ENCODE measurements at regions not wholly inside any gene's neighbourhood (a gene's known extent, or its start where the extent isn't known, plus 50 kb on each side); places are given as distances from the start of the nearest gene placed in this dataset.

GRCh38 chr22:47357086-47357485 is 594.6 kb downstream of the TBC1D22A start:
- in situ Hi-C loops (cut with HindIII; ENCODE audit: low pct_unique_long_range_greater_than_20kb, low sequenced_read_pairs): no loop called here
- H3K4me3 ChIP-seq (ENCODE audit: low read depth in 2 of 2, low read length in 2 of 2): no peak overlapping the region

GRCh38 chr22:47356511-47357011 is 594.1 kb downstream of the TBC1D22A start:
- CTCF ChIA-PET: no interaction called here
- Histone ChIP-seq H3K9me3 (ENCODE audit: control insufficient read depth, insufficient read depth, low read depth, low read length) (no peaks in the 10 kb centered on the region), H3K27ac (ENCODE audit: low read length) (no peak overlapping the region), H3K36me3 (ENCODE audit: control insufficient read depth, insufficient read depth, low read length) (no peaks in the 10 kb centered on the region), H3K27me3 (ENCODE audit: control insufficient read depth, insufficient read depth, low read length) (no peaks in the 10 kb centered on the region), H3K4me3 (ENCODE audit: low read depth in 2 of 2, low read length in 2 of 2) (no peak overlapping the region), H3K4me1 (ENCODE audit: control insufficient read depth, insufficient read depth, low read length) (no peaks in the 10 kb centered on the region)
- intact Hi-C loops (cut with micrococcal nuclease; ENCODE audit: unreplicated experiment): no loop called here
- POLR2A ChIA-PET: no interaction called here
- no peak for ATAC-seq
- no peak for DNase-seq (ENCODE audit: low read depth, low spot score)
- BruUV-seq (replicated peaks): no TSS peak
- in situ Hi-C loops (cut with HindIII; ENCODE audit: low pct_unique_long_range_greater_than_20kb, low sequenced_read_pairs): no loop called here
- TF ChIP-seq POLR2AphosphoS5 (IDR thresholded peaks at IDR 0.05; ENCODE audit: low read depth, low read length): no peak
- TF ChIP-seq, protein P1, sequence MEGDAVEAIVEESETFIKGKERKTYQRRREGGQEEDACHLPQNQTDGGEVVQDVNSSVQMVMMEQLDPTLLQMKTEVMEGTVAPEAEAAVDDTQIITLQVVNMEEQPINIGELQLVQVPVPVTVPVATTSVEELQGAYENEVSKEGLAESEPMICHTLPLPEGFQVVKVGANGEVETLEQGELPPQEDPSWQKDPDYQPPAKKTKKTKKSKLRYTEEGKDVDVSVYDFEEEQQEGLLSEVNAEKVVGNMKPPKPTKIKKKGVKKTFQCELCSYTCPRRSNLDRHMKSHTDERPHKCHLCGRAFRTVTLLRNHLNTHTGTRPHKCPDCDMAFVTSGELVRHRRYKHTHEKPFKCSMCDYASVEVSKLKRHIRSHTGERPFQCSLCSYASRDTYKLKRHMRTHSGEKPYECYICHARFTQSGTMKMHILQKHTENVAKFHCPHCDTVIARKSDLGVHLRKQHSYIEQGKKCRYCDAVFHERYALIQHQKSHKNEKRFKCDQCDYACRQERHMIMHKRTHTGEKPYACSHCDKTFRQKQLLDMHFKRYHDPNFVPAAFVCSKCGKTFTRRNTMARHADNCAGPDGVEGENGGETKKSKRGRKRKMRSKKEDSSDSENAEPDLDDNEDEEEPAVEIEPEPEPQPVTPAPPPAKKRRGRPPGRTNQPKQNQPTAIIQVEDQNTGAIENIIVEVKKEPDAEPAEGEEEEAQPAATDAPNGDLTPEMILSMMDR (IDR thresholded peaks at IDR 0.05): no peak
- TF ChIP-seq, protein P2, sequence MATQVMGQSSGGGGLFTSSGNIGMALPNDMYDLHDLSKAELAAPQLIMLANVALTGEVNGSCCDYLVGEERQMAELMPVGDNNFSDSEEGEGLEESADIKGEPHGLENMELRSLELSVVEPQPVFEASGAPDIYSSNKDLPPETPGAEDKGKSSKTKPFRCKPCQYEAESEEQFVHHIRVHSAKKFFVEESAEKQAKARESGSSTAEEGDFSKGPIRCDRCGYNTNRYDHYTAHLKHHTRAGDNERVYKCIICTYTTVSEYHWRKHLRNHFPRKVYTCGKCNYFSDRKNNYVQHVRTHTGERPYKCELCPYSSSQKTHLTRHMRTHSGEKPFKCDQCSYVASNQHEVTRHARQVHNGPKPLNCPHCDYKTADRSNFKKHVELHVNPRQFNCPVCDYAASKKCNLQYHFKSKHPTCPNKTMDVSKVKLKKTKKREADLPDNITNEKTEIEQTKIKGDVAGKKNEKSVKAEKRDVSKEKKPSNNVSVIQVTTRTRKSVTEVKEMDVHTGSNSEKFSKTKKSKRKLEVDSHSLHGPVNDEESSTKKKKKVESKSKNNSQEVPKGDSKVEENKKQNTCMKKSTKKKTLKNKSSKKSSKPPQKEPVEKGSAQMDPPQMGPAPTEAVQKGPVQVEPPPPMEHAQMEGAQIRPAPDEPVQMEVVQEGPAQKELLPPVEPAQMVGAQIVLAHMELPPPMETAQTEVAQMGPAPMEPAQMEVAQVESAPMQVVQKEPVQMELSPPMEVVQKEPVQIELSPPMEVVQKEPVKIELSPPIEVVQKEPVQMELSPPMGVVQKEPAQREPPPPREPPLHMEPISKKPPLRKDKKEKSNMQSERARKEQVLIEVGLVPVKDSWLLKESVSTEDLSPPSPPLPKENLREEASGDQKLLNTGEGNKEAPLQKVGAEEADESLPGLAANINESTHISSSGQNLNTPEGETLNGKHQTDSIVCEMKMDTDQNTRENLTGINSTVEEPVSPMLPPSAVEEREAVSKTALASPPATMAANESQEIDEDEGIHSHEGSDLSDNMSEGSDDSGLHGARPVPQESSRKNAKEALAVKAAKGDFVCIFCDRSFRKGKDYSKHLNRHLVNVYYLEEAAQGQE (IDR thresholded peaks at IDR 0.05; ENCODE audit: insufficient read depth in 1 of 2, low read depth in 2 of 2, low read length in 1 of 2): no peak
- TF ChIP-seq TCF7L2 (IDR thresholded peaks at IDR 0.05; ENCODE audit: low read depth, low read length): no peak
- no peak for TF ChIP-seq SIN3A (IDR thresholded peaks at IDR 0.05; ENCODE audit: borderline replicate concordance, insufficient read depth, low read depth, low read length)

More at GRCh38 chr22:47357086-47357485, 594.6 kb downstream of the TBC1D22A start:
- BruUV-seq (replicated peaks): no TSS peak
- Histone ChIP-seq H3K4me1 (ENCODE audit: control insufficient read depth, insufficient read depth, low read length) (no peaks in the 10 kb centered on the region), H3K9me3 (ENCODE audit: control insufficient read depth, insufficient read depth, low read depth, low read length) (no peaks in the 10 kb centered on the region), H3K27me3 (ENCODE audit: control insufficient read depth, insufficient read depth, low read length) (no peaks in the 10 kb centered on the region), H3K36me3 (ENCODE audit: control insufficient read depth, insufficient read depth, low read length) (no peaks in the 10 kb centered on the region), H3K27ac (ENCODE audit: low read length) (no peak overlapping the region)
- no peak for ATAC-seq
- intact Hi-C loops (cut with micrococcal nuclease; ENCODE audit: unreplicated experiment): no loop called here
- no peak for DNase-seq (ENCODE audit: low read depth, low spot score)
- TF ChIP-seq, protein P1 (IDR thresholded peaks at IDR 0.05): no peak
- TF ChIP-seq POLR2AphosphoS5 (IDR thresholded peaks at IDR 0.05; ENCODE audit: low read depth, low read length) (no peak), SIN3A (IDR thresholded peaks at IDR 0.05; ENCODE audit: borderline replicate concordance, insufficient read depth, low read depth, low read length) (no peak), TCF7L2 (IDR thresholded peaks at IDR 0.05; ENCODE audit: low read depth, low read length) (no peak)
- TF ChIP-seq, protein P2 (IDR thresholded peaks at IDR 0.05; ENCODE audit: insufficient read depth in 1 of 2, low read depth in 2 of 2, low read length in 1 of 2): no peak
- ChIA-PET POLR2A (no interaction called here), CTCF (no interaction called here)

All from Panc1 (cell line).